ENCODE measurements at regions not wholly inside any gene's neighbourhood (a gene's known extent, or its start where the extent isn't known, plus 50 kb on each side); places are given as distances from the start of the nearest gene placed in this dataset.

DNA sequence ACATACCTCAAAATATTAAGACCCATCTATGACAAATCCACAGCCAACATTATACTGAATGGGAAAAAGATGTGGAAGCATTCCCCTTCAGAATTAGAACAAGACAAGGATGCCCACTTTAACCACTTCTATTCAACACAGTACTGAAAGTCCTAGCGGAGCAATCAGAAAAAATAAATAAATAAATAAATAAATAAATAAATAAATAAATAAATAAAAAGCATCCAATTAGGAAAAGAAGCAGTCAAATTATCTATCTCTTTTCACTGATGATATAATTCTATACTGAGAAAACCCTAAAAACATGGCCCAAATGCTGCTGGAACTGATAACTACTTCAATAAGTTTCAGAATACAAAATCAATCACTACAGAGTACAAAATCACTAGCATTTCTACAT lies 67.5 kb downstream of the PRR32 start:
- Histone ChIP-seq H3K4ac (ENCODE audit: low read depth, low read length) (no peak overlapping the region), H2BK120ac (ENCODE audit: low read depth, low read length) (no peak overlapping the region), H2BK5ac (ENCODE audit: low read depth, low read length, poor library complexity, severe bottlenecking) (no peak overlapping the region), H3K79me1 (ENCODE audit: low read depth in 1 of 2, low read length in 2 of 2) (no peaks in the 10 kb centered on the region), H4K20me1 (ENCODE audit: insufficient read depth, low read length) (no peaks in the 10 kb centered on the region), H2AK9ac (replicated peaks; ENCODE audit: low read depth, low read length, poor library complexity) (no peak overlapping the region), H3K36me3 (ENCODE audit: control insufficient read depth, insufficient read depth, low read length) (no peaks in the 10 kb centered on the region), H4K8ac (ENCODE audit: low read depth in 2 of 2, low read length in 2 of 2) (no peak overlapping the region), H4K5ac (ENCODE audit: low read depth, low read length) (no peak overlapping the region), H3K9ac (ENCODE audit: low read depth, low read length) (no peak overlapping the region), H2AFZ (replicated peaks; ENCODE audit: low read length, poor library complexity) (no peak overlapping the region), H3K4me1 (ENCODE audit: control insufficient read depth, insufficient read depth, low read length) (no peaks in the 10 kb centered on the region), H3K9me1 (ENCODE audit: insufficient read depth, low read length) (no peaks in the 10 kb centered on the region), H3K4me3 (ENCODE audit: insufficient read depth, low read depth, low read length) (no peak overlapping the region), H3K18ac (ENCODE audit: low read depth, low read length) (no peak overlapping the region), H2AK5ac (ENCODE audit: low read depth, low read length) (no peak overlapping the region), H3K23ac (ENCODE audit: low read depth, low read length) (no peak overlapping the region), H3K27me3 (ENCODE audit: control insufficient read depth, insufficient read depth, low read length) (no peaks in the 10 kb centered on the region), H2BK20ac (ENCODE audit: low read depth, low read length) (no peak overlapping the region), H3K56ac (ENCODE audit: extremely low read depth, insufficient read depth, low read length) (no peak overlapping the region), H3K14ac (replicated peaks; ENCODE audit: low read depth, low read length) (no peak overlapping the region), H3K9me3 (ENCODE audit: control insufficient read depth, insufficient read depth, low read length) (0 out of 2 replicates have a peak, but pooled peaks cover 5% of the 10 kb centered on the region), H2BK15ac (ENCODE audit: low read depth, low read length) (no peak overlapping the region), H3K27ac (ENCODE audit: insufficient read depth, low read length) (no peak overlapping the region), H4K91ac (ENCODE audit: insufficient read depth, low read depth, low read length) (no peak overlapping the region), H3K4me2 (ENCODE audit: low read depth, low read length) (no peak overlapping the region)
- intact Hi-C loops (cut with micrococcal nuclease) = no loop called here
- DNase-seq (no peak), ATAC-seq (ENCODE audit: low read depth) (no peak)
- dilution Hi-C loops (cut with HindIII; ENCODE audit: low sequenced_read_pairs, unreplicated experiment) = no loop called here
- ChIA-PET CTCF (no interaction called here), POLR2A (ENCODE audit: unreplicated experiment) (no interaction called here)
- in situ Hi-C loops (cut with MboI; ENCODE audit: low sequenced_read_pairs) = no loop called here
- no CpG with 5 or more reads among the region's 1 CpG for WGBS, 2 experiments (ENCODE audit: extremely low coverage in 2 of 2, insufficient read length in 1 of 2)
- BruUV-seq (replicated peaks) = no TSS peak
- no peak for TF ChIP-seq SMC3 (IDR thresholded peaks at IDR 0.05; ENCODE audit: low read depth, low read length)
- TF ChIP-seq, protein P1, sequence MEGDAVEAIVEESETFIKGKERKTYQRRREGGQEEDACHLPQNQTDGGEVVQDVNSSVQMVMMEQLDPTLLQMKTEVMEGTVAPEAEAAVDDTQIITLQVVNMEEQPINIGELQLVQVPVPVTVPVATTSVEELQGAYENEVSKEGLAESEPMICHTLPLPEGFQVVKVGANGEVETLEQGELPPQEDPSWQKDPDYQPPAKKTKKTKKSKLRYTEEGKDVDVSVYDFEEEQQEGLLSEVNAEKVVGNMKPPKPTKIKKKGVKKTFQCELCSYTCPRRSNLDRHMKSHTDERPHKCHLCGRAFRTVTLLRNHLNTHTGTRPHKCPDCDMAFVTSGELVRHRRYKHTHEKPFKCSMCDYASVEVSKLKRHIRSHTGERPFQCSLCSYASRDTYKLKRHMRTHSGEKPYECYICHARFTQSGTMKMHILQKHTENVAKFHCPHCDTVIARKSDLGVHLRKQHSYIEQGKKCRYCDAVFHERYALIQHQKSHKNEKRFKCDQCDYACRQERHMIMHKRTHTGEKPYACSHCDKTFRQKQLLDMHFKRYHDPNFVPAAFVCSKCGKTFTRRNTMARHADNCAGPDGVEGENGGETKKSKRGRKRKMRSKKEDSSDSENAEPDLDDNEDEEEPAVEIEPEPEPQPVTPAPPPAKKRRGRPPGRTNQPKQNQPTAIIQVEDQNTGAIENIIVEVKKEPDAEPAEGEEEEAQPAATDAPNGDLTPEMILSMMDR (conservative IDR thresholded peaks at IDR 0.05; ENCODE audit: low read depth, low read length) = no peak
- no peak for TF ChIP-seq MAZ (IDR thresholded peaks at IDR 0.05; ENCODE audit: borderline replicate concordance, low read depth, low read length)
